ENCODE measurements at regions not wholly inside any gene's neighbourhood (a gene's known extent, or its start where the extent isn't known, plus 50 kb on each side); places are given as distances from the start of the nearest gene placed in this dataset.
"Not testable (repeated sequence)": the region's sequence is repeated elsewhere in the genome, so short reads cannot be mapped to it uniquely, and the experiment has no call there.

DNA sequence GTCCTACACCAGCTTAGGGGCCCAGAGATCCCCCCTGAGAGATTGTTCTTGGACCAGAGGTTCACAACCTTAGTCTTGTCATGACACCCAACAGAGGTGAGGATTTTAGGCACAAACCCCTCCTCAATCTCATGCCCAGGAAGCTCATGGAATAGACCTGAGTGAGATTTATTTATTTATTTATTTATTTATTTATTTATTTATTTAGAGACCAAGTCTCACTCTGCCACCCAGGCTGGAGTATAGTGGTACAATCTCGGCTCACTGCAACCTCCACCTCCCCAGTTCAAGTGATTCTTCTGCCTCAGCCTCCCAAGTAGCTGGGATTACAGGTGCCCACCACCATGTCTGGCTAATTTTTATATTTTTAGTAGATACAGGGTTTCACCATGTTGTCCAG, 71.4 kb upstream of the TSC22D1 start:
- H3K27ac ChIP-seq (ENCODE audit: low read length); H3K4me3 ChIP-seq (ENCODE audit: low read length); H3K9ac ChIP-seq (ENCODE audit: low read depth, low read length); H3K27me3 ChIP-seq (ENCODE audit: insufficient read depth, low read length); H3K9me3 ChIP-seq (ENCODE audit: insufficient read depth, low read depth, low read length); H3K36me3 ChIP-seq (ENCODE audit: insufficient read depth, low read depth, low read length): not testable (repeated sequence)
- peaks cover 15% of the 10 kb centered on the region; the same call in 1 of the 2 replicates for H3K4me1 ChIP-seq (ENCODE audit: insufficient read depth, low read length)

DNA sequence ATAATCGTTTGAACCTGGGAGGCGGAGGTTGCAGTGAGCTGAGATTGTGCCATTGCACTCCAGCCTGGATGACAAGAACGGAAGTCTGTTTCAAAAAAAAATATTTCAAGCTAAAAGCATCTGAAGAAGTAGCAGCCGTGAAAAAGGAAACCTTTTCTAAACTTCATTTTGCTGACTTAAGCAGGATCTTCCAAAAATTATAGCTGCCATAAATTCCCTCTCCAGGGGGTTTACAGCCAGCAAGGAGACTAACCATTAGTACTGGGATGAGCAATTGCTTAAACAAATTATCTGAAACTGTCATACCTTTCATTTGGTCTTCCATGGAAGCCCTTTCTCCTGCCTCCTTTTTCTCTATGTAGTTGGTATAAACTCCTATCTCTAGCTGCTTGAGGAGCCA, 69.9 kb upstream of the TSC22D1 start:
- Histone ChIP-seq H3K9ac (ENCODE audit: low read depth, low read length) (no peak overlapping the region), H3K27me3 (ENCODE audit: insufficient read depth, low read length) (no peaks in the 10 kb centered on the region), H3K4me1 (ENCODE audit: insufficient read depth, low read length) (peaks cover 15% of the 10 kb centered on the region; the same call in 1 of the 2 replicates), H3K27ac (ENCODE audit: low read length) (no peak overlapping the region), H3K36me3 (ENCODE audit: insufficient read depth, low read depth, low read length) (no peaks in the 10 kb centered on the region), H3K9me3 (ENCODE audit: insufficient read depth, low read depth, low read length) (no peaks in the 10 kb centered on the region), H3K4me3 (ENCODE audit: low read length) (no peak overlapping the region)

- Histone ChIP-seq H3K4me3 (ENCODE audit: low read length) (no peak overlapping the region), H3K27me3 (ENCODE audit: insufficient read depth, low read length) (no peaks in the 10 kb centered on the region), H3K9me3 (ENCODE audit: insufficient read depth, low read depth, low read length) (no peaks in the 10 kb centered on the region), H3K9ac (ENCODE audit: low read depth, low read length) (no peak overlapping the region), H3K4me1 (ENCODE audit: insufficient read depth, low read length) (peaks cover 1% of the 10 kb centered on the region; the same call in 1 of the 2 replicates), H3K36me3 (ENCODE audit: insufficient read depth, low read depth, low read length) (no peaks in the 10 kb centered on the region), H3K27ac (ENCODE audit: low read length) (no peak overlapping the region)
These were observed 67.1 kb upstream of the TSC22D1 start for GRCh38 chr13:44643256-44643655.

GRCh38 chr13:44637581-44637980, 61.5 kb upstream of the TSC22D1 start:
- no peaks in the 10 kb centered on the region for H3K27me3 ChIP-seq (ENCODE audit: insufficient read depth, low read length)
- no peak overlapping the region for H3K27ac ChIP-seq (ENCODE audit: low read length)
- H3K4me1 ChIP-seq (ENCODE audit: insufficient read depth, low read length): no peaks in the 10 kb centered on the region
- H3K36me3 ChIP-seq (ENCODE audit: insufficient read depth, low read depth, low read length): no peaks in the 10 kb centered on the region
- H3K9ac ChIP-seq (ENCODE audit: low read depth, low read length): no peak overlapping the region
- no peaks in the 10 kb centered on the region for H3K9me3 ChIP-seq (ENCODE audit: insufficient read depth, low read depth, low read length)
- H3K4me3 ChIP-seq (ENCODE audit: low read length): no peak overlapping the region

GRCh38 chr13:44629465-44630183, 53.5 kb upstream of the TSC22D1 start:
- Histone ChIP-seq H3K27ac (ENCODE audit: low read length) (no peak overlapping the region), H3K9ac (ENCODE audit: low read depth, low read length) (no peak overlapping the region)

GRCh38 chr13:44628826-44629225, 52.7 kb upstream of the TSC22D1 start:
- H3K27ac ChIP-seq (ENCODE audit: low read length); H3K9ac ChIP-seq (ENCODE audit: low read depth, low read length); H3K27me3 ChIP-seq (ENCODE audit: insufficient read depth, low read length); H3K36me3 ChIP-seq (ENCODE audit: insufficient read depth, low read depth, low read length); H3K4me1 ChIP-seq (ENCODE audit: insufficient read depth, low read length); H3K4me3 ChIP-seq (ENCODE audit: low read length); H3K9me3 ChIP-seq (ENCODE audit: insufficient read depth, low read depth, low read length): not testable (repeated sequence)

More at GRCh38 chr13:44629465-44630183, 53.5 kb upstream of the TSC22D1 start:
- Histone ChIP-seq H3K4me1 (ENCODE audit: insufficient read depth, low read length) (no peaks in the 10 kb centered on the region), H3K27me3 (ENCODE audit: insufficient read depth, low read length) (no peaks in the 10 kb centered on the region), H3K9me3 (ENCODE audit: insufficient read depth, low read depth, low read length) (no peaks in the 10 kb centered on the region), H3K4me3 (ENCODE audit: low read length) (no peak overlapping the region), H3K36me3 (ENCODE audit: insufficient read depth, low read depth, low read length) (no peaks in the 10 kb centered on the region)

- Histone ChIP-seq H3K27me3 (ENCODE audit: insufficient read depth, low read length) (no peaks in the 10 kb centered on the region), H3K36me3 (ENCODE audit: insufficient read depth, low read depth, low read length) (no peaks in the 10 kb centered on the region), H3K27ac (ENCODE audit: low read length) (no peak overlapping the region), H3K4me3 (ENCODE audit: low read length) (no peak overlapping the region), H3K9me3 (ENCODE audit: insufficient read depth, low read depth, low read length) (no peaks in the 10 kb centered on the region), H3K4me1 (ENCODE audit: insufficient read depth, low read length) (no peaks in the 10 kb centered on the region), H3K9ac (ENCODE audit: low read depth, low read length) (no peak overlapping the region)
These were observed 51.3 kb upstream of the TSC22D1 start for GRCh38 chr13:44627441-44627840.

DNA sequence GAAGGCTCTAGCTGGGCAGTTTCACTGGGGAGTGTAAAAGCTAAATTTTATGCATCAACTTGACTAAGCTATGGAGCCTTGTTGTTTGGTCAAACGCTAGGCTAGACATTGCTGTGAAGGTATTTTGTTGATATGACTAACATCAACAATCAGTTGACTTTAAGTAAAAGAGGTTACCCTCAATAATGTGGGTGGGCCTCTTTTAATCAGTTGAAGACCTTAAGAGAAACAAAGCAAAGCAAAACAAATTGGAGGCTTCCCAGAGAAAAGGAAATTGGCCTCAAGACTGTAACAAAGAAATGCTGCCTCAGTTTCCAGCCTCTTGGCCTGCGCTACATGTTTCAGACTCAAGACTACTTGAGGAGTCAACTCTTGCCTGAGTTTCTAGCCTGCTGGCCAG, 50.0 kb upstream of the TSC22D1 start:
- H3K9ac ChIP-seq (ENCODE audit: low read depth, low read length): no peak overlapping the region
- no peak overlapping the region for H3K27ac ChIP-seq (ENCODE audit: low read length)
- no peaks in the 10 kb centered on the region for H3K4me1 ChIP-seq (ENCODE audit: insufficient read depth, low read length)
- H3K9me3 ChIP-seq (ENCODE audit: insufficient read depth, low read depth, low read length): no peaks in the 10 kb centered on the region
- H3K27me3 ChIP-seq (ENCODE audit: insufficient read depth, low read length): no peaks in the 10 kb centered on the region
- no peak overlapping the region for H3K4me3 ChIP-seq (ENCODE audit: low read length)
- H3K36me3 ChIP-seq (ENCODE audit: insufficient read depth, low read depth, low read length): no peaks in the 10 kb centered on the region

Data from iPS-20b (cell line).